COLO668 (cell line): ENCODE measurements at regions not wholly inside any gene's neighbourhood (a gene's known extent, or its start where the extent isn't known, plus 50 kb on each side); places are given as distances from the start of the nearest gene placed in this dataset.

Experiments used
- DNase-seq: peaks from one replicate; lab custom pipeline; 2025; ENCODE audit not compliant: unreplicated experiment; lab: John Stamatoyannopoulos, UW

- DNase-seq: no peak
These were observed 73.9 kb upstream of the NRSN1 start for GRCh38 chr6:24051942-24052589.

GRCh38 chr6:24052590-24052961, 73.4 kb upstream of the NRSN1 start:
- no peak for DNase-seq

- no peak for DNase-seq
These were observed 73.0 kb upstream of the NRSN1 start for GRCh38 chr6:24053057-24053456.

- DNase-seq: no peak
These were observed 71.6 kb upstream of the NRSN1 start for GRCh38 chr6:24054388-24054787.

GRCh38 chr6:24056567-24056966, 69.4 kb upstream of the NRSN1 start:
- DNase-seq: no peak

GRCh38 chr6:24057030-24057429, 69.0 kb upstream of the NRSN1 start:
- no peak for DNase-seq

- DNase-seq: no peak
These were observed 64.8 kb upstream of the NRSN1 start for GRCh38 chr6:24060982-24061754.

GRCh38 chr6:24064106-24064505, 61.9 kb upstream of the NRSN1 start:
- peak; percentile 6 for DNase-seq

GRCh38 chr6:24064832-24065231, 61.2 kb upstream of the NRSN1 start:
- no peak for DNase-seq

GRCh38 chr6:24069526-24069925, 56.5 kb upstream of the NRSN1 start:
- no peak for DNase-seq

- no peak for DNase-seq
These were observed 53.8 kb upstream of the NRSN1 start for GRCh38 chr6:24072038-24072746.

- DNase-seq: no peak
These were observed 50.0 kb upstream of the NRSN1 start for GRCh38 chr6:24076011-24076410.
